ENCODE measurements at regions not wholly inside any gene's neighbourhood (a gene's known extent, or its start where the extent isn't known, plus 50 kb on each side); places are given as distances from the start of the nearest gene placed in this dataset.
"Not testable (repeated sequence)": the region's sequence is repeated elsewhere in the genome, so short reads cannot be mapped to it uniquely, and the experiment has no call there.

DNA sequence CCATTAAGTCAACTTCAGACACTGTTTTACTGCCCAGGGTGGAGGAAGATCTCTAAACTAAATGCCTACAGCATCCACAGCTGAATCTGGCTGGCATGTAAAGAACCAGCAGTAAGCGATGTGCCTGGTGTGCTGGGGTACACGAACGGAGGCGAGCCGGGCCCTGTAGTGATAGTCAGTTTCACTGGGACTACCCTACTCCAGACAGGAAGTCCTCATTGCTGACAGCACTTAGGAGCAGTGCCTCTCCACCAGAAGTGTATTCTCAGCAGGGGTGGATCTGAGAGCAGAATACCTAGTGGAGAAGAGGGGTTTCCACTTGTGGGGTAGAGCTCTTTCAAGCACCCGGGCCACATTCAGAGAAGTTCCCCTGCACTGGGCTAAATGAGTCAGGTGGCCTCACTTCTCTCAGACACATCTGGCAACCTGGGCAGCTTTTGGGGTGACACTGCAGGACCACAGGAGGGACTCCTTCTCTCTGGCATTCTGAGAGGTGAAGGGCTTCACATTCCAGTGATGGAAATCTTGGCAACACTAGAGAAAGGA lies 290.3 kb upstream of the PLGLB1 start:
- DNase-seq (ENCODE audit: extremely low read depth in 1 of 2, low read depth in 1 of 2): not testable (repeated sequence)

GRCh38 chr2:87314622-87315021 lies 293.0 kb upstream of the PLGLB1 start:
- DNase-seq (ENCODE audit: extremely low read depth in 1 of 2, low read depth in 1 of 2): not testable (repeated sequence)

GRCh38 chr2:87315183-87315902 lies 293.7 kb upstream of the PLGLB1 start:
- DNase-seq (ENCODE audit: extremely low read depth in 1 of 2, low read depth in 1 of 2): not testable (repeated sequence)

DNA sequence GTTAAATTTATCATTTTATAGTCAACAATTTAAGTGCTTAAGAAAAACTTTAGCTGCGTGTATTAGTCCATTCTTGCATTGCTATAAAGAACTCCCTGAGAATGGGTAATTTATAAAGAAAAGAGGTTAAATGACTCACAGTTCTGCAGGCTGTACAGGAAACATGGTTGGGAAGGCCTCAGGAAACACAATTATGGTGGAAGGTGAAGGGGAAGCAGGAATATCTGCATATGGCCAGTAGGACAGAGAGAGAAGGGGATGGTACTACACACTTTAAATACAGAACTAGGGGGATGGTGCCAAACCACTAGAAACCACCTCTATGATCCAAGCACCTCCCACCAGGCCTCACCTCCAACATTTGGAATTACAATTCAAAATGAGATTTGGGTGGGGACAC lies 295.5 kb upstream of the PLGLB1 start:
- DNase-seq (ENCODE audit: extremely low read depth in 1 of 2, low read depth in 1 of 2): not testable (repeated sequence)

DNA sequence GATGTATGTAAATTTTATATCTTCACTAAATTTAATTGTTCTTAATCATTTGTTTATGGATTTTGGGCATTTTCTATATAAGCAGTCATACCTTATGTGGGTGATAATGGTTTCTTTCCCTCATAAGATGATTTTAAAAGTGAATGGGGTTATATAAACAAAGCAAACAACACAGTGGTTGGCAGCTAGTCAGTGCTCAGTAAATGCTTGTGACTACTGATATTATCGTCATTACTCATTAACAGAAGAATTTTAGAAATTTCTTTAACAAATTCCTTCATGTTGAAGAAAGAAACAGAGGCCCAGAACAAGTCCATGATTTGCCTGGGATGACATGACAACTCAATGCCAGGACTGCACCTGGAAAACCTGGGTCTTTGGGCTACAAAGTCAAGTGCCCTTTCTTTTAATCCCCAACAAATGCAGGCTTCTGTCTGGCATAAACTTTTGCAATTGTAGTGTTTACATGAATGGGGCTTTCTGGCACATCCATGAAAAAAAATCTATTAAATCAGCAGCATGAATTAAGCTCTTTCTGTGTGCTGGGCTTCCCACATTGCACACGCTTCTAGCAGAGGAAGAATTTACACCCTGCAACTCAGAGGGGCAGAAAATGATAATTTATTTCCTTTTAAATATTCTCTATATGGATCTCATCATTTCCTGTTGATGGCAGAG lies 297.3 kb upstream of the PLGLB1 start:
- not testable (repeated sequence) for DNase-seq (ENCODE audit: extremely low read depth in 1 of 2, low read depth in 1 of 2)

DNA sequence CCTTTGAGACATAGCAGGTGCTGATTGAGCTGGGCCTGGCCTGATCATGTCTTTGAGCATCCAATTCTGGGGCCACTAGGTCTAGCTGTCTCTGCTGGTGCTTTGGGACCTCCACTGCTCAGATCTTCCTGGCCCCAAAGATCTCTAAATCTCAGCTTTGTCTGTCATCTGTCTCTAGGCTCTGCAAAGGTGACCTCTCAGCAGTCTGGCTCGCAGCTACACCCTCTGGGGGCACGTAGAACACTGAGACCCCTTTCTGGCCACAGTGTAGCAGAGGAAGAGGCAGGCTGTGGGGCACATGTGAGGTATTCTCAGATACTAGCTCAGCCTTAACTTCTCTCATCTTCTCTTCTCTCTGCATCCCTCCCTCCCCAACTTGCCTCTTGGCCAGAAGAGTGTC lies 298.1 kb upstream of the PLGLB1 start:
- not testable (repeated sequence) for DNase-seq (ENCODE audit: extremely low read depth in 1 of 2, low read depth in 1 of 2)

GRCh38 chr2:87321201-87321600 lies 299.6 kb upstream of the PLGLB1 start:
- DNase-seq (ENCODE audit: extremely low read depth in 1 of 2, low read depth in 1 of 2): not testable (repeated sequence)

DNA sequence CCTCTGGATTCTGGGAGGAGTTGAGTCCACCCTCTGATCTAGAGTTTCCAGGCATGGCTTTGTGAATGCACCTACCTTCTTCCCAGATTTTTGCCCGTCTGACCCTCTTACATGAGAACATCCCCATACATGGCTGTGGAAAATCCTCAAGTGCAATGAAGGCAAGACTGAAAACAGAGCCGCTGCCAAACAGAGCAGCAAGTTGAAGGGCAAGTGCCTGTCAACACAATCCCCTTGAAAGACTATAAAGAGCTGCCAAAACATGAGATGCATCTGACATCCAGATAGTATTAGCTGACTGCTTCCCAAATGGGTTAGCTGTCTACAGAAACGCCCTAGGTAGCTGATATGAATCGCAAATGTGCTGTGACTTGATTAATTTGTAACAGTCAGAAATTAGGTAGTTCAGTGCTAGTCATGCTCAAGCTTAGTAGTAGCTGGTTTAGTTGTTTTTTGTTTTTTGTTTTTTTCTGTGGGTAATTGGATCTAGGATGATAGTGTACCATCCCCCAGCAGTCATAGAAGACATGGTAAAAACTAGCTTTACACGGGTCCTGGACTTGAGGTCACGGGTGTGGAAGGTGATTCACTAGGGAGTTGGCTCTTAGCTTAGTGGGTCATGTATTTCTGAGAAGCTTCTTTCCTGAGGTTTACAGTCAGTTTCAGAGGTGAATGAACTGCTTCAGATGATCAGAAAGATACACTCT lies 302.8 kb upstream of the PLGLB1 start:
- not testable (repeated sequence) for DNase-seq (ENCODE audit: extremely low read depth in 1 of 2, low read depth in 1 of 2)

DNA sequence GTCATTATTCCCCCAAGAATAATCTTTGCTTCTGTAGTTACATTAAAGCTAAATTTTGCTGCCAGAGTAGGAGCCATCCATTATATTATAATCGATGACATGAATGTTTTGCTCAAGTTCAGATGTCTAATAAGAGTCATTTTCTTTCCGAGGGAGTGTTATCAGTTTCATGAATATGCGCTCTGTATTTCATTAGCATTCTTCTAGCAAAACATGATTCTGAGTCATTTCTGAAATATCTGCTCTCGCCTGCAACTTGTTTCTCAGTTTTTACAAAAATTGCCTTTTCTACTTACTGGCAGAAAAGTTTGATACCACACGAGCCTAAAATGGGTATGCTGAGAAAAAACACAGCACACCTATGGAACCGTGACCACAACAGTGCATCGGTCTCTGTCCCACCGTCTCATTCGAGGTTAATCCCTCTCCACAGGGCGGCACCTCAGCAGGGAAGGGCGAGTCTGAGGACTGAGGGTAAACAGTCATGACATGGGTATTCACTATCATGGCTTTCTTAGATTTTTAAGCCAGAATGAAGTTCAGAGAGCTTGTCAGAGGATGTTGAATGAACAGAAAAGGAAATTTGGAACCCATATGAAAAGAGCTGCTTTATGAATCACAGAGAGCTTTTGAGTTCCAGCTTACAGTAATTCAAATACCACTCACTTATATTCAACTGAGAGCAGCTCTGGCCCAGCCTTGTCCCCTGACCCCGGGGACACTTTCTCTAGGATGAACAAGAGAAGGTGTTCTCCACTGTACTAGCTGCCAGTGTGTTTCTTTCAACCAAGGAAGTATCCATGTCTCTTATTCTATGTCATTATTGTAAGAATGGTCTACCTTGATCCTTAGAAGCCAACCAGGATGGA lies 303.6 kb upstream of the PLGLB1 start:
- DNase-seq (ENCODE audit: extremely low read depth in 1 of 2, low read depth in 1 of 2): not testable (repeated sequence)

- not testable (repeated sequence) for DNase-seq (ENCODE audit: extremely low read depth in 1 of 2, low read depth in 1 of 2)
Measured at GRCh38 chr2:87325911-87326294, 304.3 kb upstream of the PLGLB1 start.

- DNase-seq (ENCODE audit: extremely low read depth in 1 of 2, low read depth in 1 of 2): not testable (repeated sequence)
Measured at GRCh38 chr2:87326754-87327153, 305.1 kb upstream of the PLGLB1 start.

GRCh38 chr2:87327648-87328371 lies 306.2 kb upstream of the PLGLB1 start:
- DNase-seq (ENCODE audit: extremely low read depth in 1 of 2, low read depth in 1 of 2): not testable (repeated sequence)

DNA sequence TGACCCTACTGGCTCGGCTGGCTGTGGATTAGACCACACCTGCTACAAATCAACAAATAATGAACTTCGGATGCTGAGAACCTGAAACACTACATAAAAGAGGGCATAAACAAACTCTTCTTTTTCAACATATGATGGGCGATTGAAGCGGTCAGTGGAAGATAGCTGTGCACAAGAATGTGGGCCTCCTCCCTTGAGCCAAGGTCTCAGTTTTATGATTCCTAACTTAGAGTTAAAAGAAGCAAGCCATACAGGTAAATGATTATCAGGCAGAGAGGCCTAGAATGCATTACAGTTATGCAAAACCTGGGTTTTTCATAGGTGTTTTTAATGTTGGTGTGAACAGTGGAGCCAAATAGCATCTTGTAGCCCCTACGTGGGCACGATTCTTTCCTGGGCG lies 307.9 kb upstream of the PLGLB1 start:
- DNase-seq (ENCODE audit: extremely low read depth in 1 of 2, low read depth in 1 of 2): not testable (repeated sequence)

GRCh38 chr2:87330486-87330885 lies 308.8 kb upstream of the PLGLB1 start:
- not testable (repeated sequence) for DNase-seq (ENCODE audit: extremely low read depth in 1 of 2, low read depth in 1 of 2)

DNA sequence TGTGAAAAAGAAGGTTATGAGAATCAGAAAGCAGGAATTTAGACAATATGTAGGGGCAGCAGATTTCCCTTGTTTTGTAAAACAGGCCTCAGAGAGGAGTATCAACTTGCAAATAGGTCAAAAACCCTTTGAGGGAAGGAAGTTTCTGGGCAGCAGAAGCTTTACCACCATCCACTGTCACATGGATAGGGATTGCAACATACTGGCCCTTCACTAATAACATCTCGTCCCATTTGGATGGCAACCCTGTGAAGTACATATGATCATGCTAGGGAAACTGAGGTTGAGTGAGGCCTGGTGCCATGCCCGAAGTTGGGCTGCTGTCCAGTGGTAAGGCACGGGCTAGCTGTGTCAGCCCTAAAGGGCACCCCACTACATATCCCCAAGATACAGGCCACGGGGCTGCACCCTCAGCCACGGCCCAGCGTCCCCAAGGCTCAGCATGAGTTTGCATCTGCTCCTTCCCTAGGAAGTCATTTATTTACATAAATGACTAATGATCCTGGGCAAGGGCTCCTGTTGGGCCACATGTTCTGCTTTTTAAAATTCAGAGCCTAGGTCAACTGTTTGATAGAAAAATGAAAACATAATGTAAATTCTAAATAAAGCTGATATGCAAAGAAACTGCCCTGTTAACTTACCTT lies 310.4 kb upstream of the PLGLB1 start:
- not testable (repeated sequence) for DNase-seq (ENCODE audit: extremely low read depth in 1 of 2, low read depth in 1 of 2)

GRCh38 chr2:87334888-87335287 lies 313.2 kb upstream of the PLGLB1 start:
- DNase-seq (ENCODE audit: extremely low read depth in 1 of 2, low read depth in 1 of 2): not testable (repeated sequence)

DNA sequence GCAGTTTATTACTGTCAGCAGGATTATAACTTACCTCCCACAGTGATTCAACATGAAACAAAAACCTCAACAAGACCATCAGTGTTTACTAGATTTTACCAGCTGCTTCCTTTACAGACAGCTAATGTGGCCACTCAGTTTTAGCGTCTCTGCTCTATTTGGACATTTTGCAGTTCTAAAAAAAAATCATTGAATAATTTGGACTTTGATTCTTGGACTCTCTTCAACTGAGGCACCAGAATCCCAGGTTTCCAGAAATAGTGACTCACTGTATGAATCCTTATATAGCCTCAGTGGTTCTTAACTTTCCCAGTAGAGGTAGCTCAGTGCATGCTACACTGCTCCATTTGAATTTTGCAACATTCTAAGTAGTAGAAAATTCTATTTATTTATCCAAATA lies 317.4 kb upstream of the PLGLB1 start:
- DNase-seq (ENCODE audit: extremely low read depth in 1 of 2, low read depth in 1 of 2): not testable (repeated sequence)

DNA sequence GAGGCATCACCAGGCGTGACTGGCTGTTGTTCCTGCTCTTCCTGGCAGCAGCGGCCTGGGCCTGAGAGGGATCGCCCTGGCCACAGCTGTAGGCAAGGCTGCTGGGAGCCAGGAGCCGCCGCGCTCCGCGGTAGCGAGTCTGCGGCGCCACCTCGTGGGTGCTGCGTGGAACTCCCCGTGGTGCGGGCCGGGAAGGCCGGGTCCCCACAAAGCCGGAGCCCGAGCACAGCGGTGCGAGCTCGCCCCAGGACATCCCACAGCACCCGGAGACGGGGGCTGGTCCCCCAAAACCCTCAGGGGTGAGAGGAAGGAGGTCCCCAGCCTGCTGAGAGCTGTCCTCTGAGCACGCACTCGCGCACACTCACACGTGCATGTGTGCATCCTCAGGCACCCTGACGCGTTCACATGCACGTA lies 320.0 kb upstream of the PLGLB1 start:
- peak in 1 of 2 donors; percentile 11 for DNase-seq (ENCODE audit: extremely low read depth in 1 of 2, low read depth in 1 of 2)

DNA sequence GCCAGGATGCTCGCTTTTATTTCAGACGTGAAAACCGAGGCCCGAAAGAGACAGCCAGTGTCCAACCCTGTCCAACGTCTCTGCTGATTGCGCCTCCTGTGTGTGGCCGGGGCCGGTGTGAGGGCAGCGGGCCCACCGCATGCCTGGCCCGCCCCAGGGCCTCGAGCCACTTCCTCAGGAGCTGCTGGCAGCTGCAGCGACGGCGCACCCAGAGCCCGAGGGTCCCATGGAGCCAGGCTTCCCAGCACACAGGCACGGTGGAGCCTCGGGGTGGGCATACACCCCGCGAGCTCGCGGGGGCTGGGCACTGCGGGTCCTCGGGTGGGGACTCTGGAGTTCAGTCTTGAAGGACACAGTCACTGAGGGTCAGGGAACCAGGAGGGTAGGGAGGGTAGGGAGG lies 320.5 kb upstream of the PLGLB1 start:
- not testable (repeated sequence) for DNase-seq (ENCODE audit: extremely low read depth in 1 of 2, low read depth in 1 of 2)

All from activated CD8-positive, alpha-beta memory T cell treated with anti-CD3 and anti-CD28 coated beads for 1 hour (primary cell).